H1 (cell line): ENCODE measurements at regions not wholly inside any gene's neighbourhood (a gene's known extent, or its start where the extent isn't known, plus 50 kb on each side); places are given as distances from the start of the nearest gene placed in this dataset.

Experiments
- CTCF ChIA-PET: fragments of 300-600 bp; sonication (Branson Sonifier 250); formaldehyde crosslinking; loops from one replicate; lab custom pipeline; 2021; ENCODE audit not compliant: partially characterized antibody; lab: Charles Lee
- POLR2A ChIA-PET: fragments of 300-600 bp; sonication (Branson Sonifier 250); formaldehyde crosslinking; loops from one replicate; lab custom pipeline; 2021; ENCODE audit warnings: inconsistent platforms; ENCODE audit not compliant: partially characterized antibody; lab: Charles Lee
- DNase-seq, 2 experiments: peaks; one replicate each; pipeline versions ENCODE4 v3.0.0 to v3.0.0-alpha.2; 2010 to 2022; ENCODE audit warnings: low spot score in 2 of 2, low read depth in 1 of 2, mixed read lengths in 1 of 2
- FAIRE-seq: peaks from 2 replicates; lab custom pipeline; 2011; peaks lifted over from hg19 to GRCh38; lab: Jason Lieb, UNC
- H2AFZ ChIP-seq: 2 replicates; pipeline ENCODE4 v1.8.1; 2012; ENCODE audit warnings: low read length, inconsistent platforms
- H2AK5ac ChIP-seq: 2 replicates; pipeline ENCODE4 v1.6.1; 2013; ENCODE audit warnings: low read depth, low read length
- H2BK120ac ChIP-seq: replicated peaks from 2 replicates; pipeline ENCODE3; 2013; ENCODE audit warnings: low read depth, low read length, inconsistent platforms
- H2BK12ac ChIP-seq: 2 replicates; pipeline ENCODE4 v1.6.1; 2013; ENCODE audit warnings: low read depth, low read length
- H2BK15ac ChIP-seq: 2 replicates; pipeline ENCODE4 v1.6.1; 2013; ENCODE audit warnings: low read length
- H2BK20ac ChIP-seq: 2 replicates; pipeline ENCODE4 v1.6.1; 2013; ENCODE audit warnings: low read length
- H2BK5ac ChIP-seq: 2 replicates; pipeline ENCODE4 v1.6.1; 2013; ENCODE audit warnings: low read depth, low read length
- H3K14ac ChIP-seq: 2 replicates; pipeline ENCODE4 v1.6.1; 2013; ENCODE audit warnings: inconsistent platforms; ENCODE audit not compliant: insufficient read length
- H3K18ac ChIP-seq: 2 replicates; pipeline ENCODE4 v1.6.1; 2013; ENCODE audit warnings: low read length; ENCODE audit errors: extremely low read depth
- H3K23ac ChIP-seq: 2 replicates; pipeline ENCODE4 v1.6.1; 2013; ENCODE audit warnings: inconsistent platforms; ENCODE audit not compliant: insufficient read length
- H3K23me2 ChIP-seq: 2 replicates; pipeline ENCODE4 v1.6.1; 2013; ENCODE audit warnings: low read depth, low read length
- H3K27ac ChIP-seq: 2 replicates; pipeline ENCODE4 v1.6.1; 2011; ENCODE audit warnings: low read depth, low read length, inconsistent platforms
- H3K27me3 ChIP-seq, 4 experiments: replicated peaks in 1 of 4; 1 replicate in 1 of 4; 2 replicates in 3 of 4; pipeline versions ENCODE4 v1.6.1 to v1.8.1; 2011 to 2013; ENCODE audit warnings: low read length in 3 of 4, mild to moderate bottlenecking in 3 of 4, inconsistent platforms in 2 of 4, mixed read lengths in 2 of 4, moderate library complexity in 1 of 4; ENCODE audit not compliant: control insufficient read depth in 3 of 4, insufficient read depth in 3 of 4; ENCODE audit errors: extremely low read depth in 1 of 4
- H3K36me3 ChIP-seq, 4 experiments: 2 replicates each; pipeline versions ENCODE4 v1.6.1 to v1.8.1; 2011 to 2013; ENCODE audit warnings: mild to moderate bottlenecking in 4 of 4, low read length in 3 of 4, moderate library complexity in 2 of 4, control low read depth in 1 of 4, inconsistent platforms in 1 of 4; ENCODE audit not compliant: insufficient read depth in 4 of 4, control insufficient read depth in 2 of 4
- H3K4ac ChIP-seq: replicated peaks from 2 replicates; pipeline ENCODE3; 2013; ENCODE audit warnings: low read length, low read depth, mixed read lengths, inconsistent platforms; ENCODE audit not compliant: insufficient read length
- H3K4me1 ChIP-seq, 4 experiments: replicated peaks in 1 of 4; 1 replicate in 1 of 4; 2 replicates in 3 of 4; pipeline versions ENCODE4 v1.6.1 to v1.8.1; 2011 to 2013; ENCODE audit warnings: low read length in 3 of 4, inconsistent platforms in 2 of 4, mixed read lengths in 1 of 4; ENCODE audit not compliant: insufficient read depth in 4 of 4, control insufficient read depth in 3 of 4
- H3K4me2 ChIP-seq, 2 experiments: 2 replicates each; pipeline versions ENCODE4 v1.6.1 to v1.8.1; 2011 to 2013; ENCODE audit warnings: low read depth in 2 of 2, low read length in 2 of 2, control low read depth in 1 of 2, inconsistent platforms in 1 of 2, mild to moderate bottlenecking in 1 of 2; ENCODE audit not compliant: insufficient read depth in 1 of 2
- H3K4me3 ChIP-seq, 4 experiments: fragments of 200-600, 300-600 bp in 1 of 4; sonication (generic), shearing (Covaris generic), sonication (Bioruptor Twin) in 1 of 4; 2 replicates each; pipeline versions ENCODE4 v1.5.1 to v1.8.1; 2011 to 2016; ENCODE audit warnings: low read length in 4 of 4, low read depth in 3 of 4, control low read depth in 2 of 4, inconsistent platforms in 2 of 4, mild to moderate bottlenecking in 2 of 4, mixed read lengths in 1 of 4, moderate library complexity in 1 of 4; ENCODE audit not compliant: insufficient read depth in 2 of 4; ENCODE audit errors: extremely low read depth in 1 of 4
- H3K56ac ChIP-seq: replicated peaks from 2 replicates; pipeline ENCODE3; 2013; ENCODE audit warnings: low read depth, mild to moderate bottlenecking, mixed read lengths, low read length, inconsistent platforms; ENCODE audit not compliant: insufficient read length
- H3K79me1 ChIP-seq: 2 replicates; pipeline ENCODE4 v1.6.1; 2013; ENCODE audit warnings: low read depth, low read length, control low read depth
- H3K79me2 ChIP-seq, 2 experiments: 2 replicates each; pipeline versions ENCODE4 v1.6.1 to v1.8.1; 2012 to 2013; ENCODE audit warnings: low read length in 2 of 2, mild to moderate bottlenecking in 2 of 2, inconsistent platforms in 1 of 2; ENCODE audit not compliant: insufficient read depth in 2 of 2, control insufficient read depth in 1 of 2
- H3K9ac ChIP-seq, 4 experiments: replicated peaks in 1 of 4; 1 replicate in 1 of 4; 2 replicates in 3 of 4; pipeline versions ENCODE4 v1.6.1 to v1.8.1; 2011 to 2013; ENCODE audit warnings: low read depth in 3 of 4, low read length in 3 of 4, control low read depth in 2 of 4, mild to moderate bottlenecking in 2 of 4, moderate library complexity in 2 of 4, inconsistent platforms in 1 of 4; ENCODE audit errors: extremely low read depth in 1 of 4
- H3K9me3 ChIP-seq, 2 experiments: 2 replicates each; pipeline versions ENCODE4 v1.6.1 to v1.8.1; 2012 to 2013; ENCODE audit warnings: mild to moderate bottlenecking in 2 of 2, moderate library complexity in 2 of 2, control low read depth in 1 of 2, inconsistent platforms in 1 of 2, low read depth in 1 of 2, low read length in 1 of 2, mixed read lengths in 1 of 2; ENCODE audit not compliant: insufficient read depth in 2 of 2
- H4K20me1 ChIP-seq, 2 experiments: replicated peaks in 1 of 2; 2 replicates each; pipeline versions ENCODE3 to v1.8.1; 2011 to 2013; ENCODE audit warnings: inconsistent platforms in 2 of 2, low read length in 2 of 2, mild to moderate bottlenecking in 1 of 2; ENCODE audit not compliant: insufficient read depth in 2 of 2, control insufficient read depth in 1 of 2
- H4K5ac ChIP-seq: 2 replicates; pipeline ENCODE4 v1.6.1; 2013; ENCODE audit warnings: low read length, low read depth, mixed read lengths, inconsistent platforms; ENCODE audit not compliant: insufficient read length
- H4K8ac ChIP-seq: 2 replicates; pipeline ENCODE4 v1.8.0; 2013; ENCODE audit warnings: mild to moderate bottlenecking, moderate library complexity, low read length, inconsistent platforms; ENCODE audit not compliant: insufficient read depth; ENCODE audit errors: extremely low read depth
- H4K91ac ChIP-seq: replicated peaks from 2 replicates; pipeline ENCODE3; 2013; ENCODE audit warnings: low read length, mixed read lengths, inconsistent platforms; ENCODE audit not compliant: insufficient read length
- CEBPB ChIP-seq: IDR thresholded peaks from 2 replicates; pipeline ENCODE4 v1.6.1; 2012; ENCODE audit warnings: low read depth, low read length
- EZH2 ChIP-seq: fragments of 200-600 bp; sonication (generic); IDR thresholded peaks from 2 replicates; pipeline ENCODE4 v1.7.1; 2012; ENCODE audit warnings: low read depth, mild to moderate bottlenecking, moderate library complexity, low read length, inconsistent platforms; ENCODE audit not compliant: severe bottlenecking
- NANOG ChIP-seq: IDR thresholded peaks from 2 replicates; pipeline ENCODE4 v1.6.1; 2011; ENCODE audit warnings: low read length, low read depth, mild to moderate bottlenecking, inconsistent platforms; ENCODE audit not compliant: insufficient read depth, poor library complexity, severe bottlenecking
- SAP30 ChIP-seq: fragments of 300-600 bp; sonication (generic); IDR thresholded peaks from 2 replicates; pipeline ENCODE4 v1.7.1; 2012; ENCODE audit warnings: low read length, moderate library complexity, mild to moderate bottlenecking, inconsistent platforms; ENCODE audit not compliant: insufficient read depth, insufficient replicate concordance
- WGBS, 2 experiments: shearing (Covaris generic) in 1 of 2; methylation state at CpG; one replicate each; pipeline versions ENCODE4 v1.1.6 to v1.1.7; 2013 to 2015; ENCODE audit warnings: low lambda C conversion rate in 2 of 2, mixed read lengths in 2 of 2, inconsistent platforms in 1 of 2, low coverage in 1 of 2, missing lambda C conversion rate in 1 of 2; ENCODE audit not compliant: insufficient replicate concordance in 2 of 2, insufficient coverage in 1 of 2, insufficient read length in 1 of 2; ENCODE audit errors: extremely low coverage in 1 of 2, missing lambda C conversion rate in 1 of 2; 5-methylcytosine and 5-hydroxymethylcytosine counted together

DNA sequence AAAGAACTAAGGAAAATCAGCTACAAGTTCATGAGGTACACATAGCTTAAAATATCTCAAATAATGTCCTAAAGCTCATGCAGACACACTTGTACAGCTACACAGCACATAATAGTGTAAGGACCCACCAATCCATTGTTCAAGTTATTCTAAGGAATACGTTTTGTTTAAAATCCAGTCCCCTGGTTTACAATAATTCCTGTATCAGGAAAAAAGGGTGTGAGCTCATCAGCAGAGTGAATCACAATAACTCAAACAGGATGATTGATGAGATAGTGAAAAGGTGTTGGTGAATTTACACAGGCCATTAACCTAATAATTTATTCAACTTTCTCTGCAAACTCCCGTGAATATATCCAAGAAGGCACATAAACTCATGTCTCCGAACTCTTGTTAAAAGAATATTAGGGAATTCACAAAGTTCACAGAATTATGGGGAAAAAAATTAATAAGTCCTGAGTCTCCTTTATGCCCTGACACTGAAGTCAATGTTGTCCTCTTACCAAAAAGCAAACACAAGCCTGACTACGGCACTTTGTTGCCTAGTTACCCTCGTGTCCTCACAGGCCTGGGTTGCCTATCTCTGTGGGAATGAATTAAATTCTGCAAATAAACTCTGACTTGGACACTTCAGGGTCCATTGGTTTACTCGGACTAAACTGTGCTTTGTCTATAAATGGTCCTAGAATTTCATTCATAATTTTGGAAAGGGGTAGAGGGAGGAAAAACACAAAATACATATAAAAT lies 142.8 kb upstream of the PDE4D start:
- no peak for FAIRE-seq
- no peak for TF ChIP-seq CEBPB
- TF ChIP-seq EZH2, result no peak
- TF ChIP-seq NANOG, result no peak
- no peak for TF ChIP-seq SAP30

More for the DNA sequence above, 142.8 kb upstream of the PDE4D start:
- H3K79me1 ChIP-seq, result no peaks in the 10 kb centered on the region
- no peak for DNase-seq
- H3K4me3 ChIP-seq, result no peak overlapping the region
- no peak overlapping the region for H4K5ac ChIP-seq
- WGBS, 2 experiments, result 81% methylated on average over 6 of the region's 6 CpGs; no CpG with 5 or more reads in 1 of the 2 experiments
- no peaks in the 10 kb centered on the region for H3K23me2 ChIP-seq
- no peak overlapping the region for H3K14ac ChIP-seq
- no peak overlapping the region for H4K8ac ChIP-seq
- no peak overlapping the region for H2BK5ac ChIP-seq
- H3K36me3 ChIP-seq, result no peaks in the 10 kb centered on the region
- H2BK120ac ChIP-seq, result no peak overlapping the region
- H2BK15ac ChIP-seq, result no peak overlapping the region
- H4K91ac ChIP-seq, result no peak overlapping the region
- no peaks in the 10 kb centered on the region for H3K79me2 ChIP-seq
- H3K23ac ChIP-seq, result no peak overlapping the region
- CTCF ChIA-PET, result interaction anchor here (0.7 kb wide), 1 partner anchor 16 kb away, joined by 3 read pairs; no protein-coding TSS in a partner anchor
- no peak overlapping the region for H3K4ac ChIP-seq
- no peak overlapping the region for H3K9ac ChIP-seq
- POLR2A ChIA-PET, result no interaction called here
- H2BK20ac ChIP-seq, result no peak overlapping the region
- H3K18ac ChIP-seq, result no peak overlapping the region
- no peak overlapping the region for H2BK12ac ChIP-seq
- no peaks in the 10 kb centered on the region for H3K9me3 ChIP-seq
- H2AK5ac ChIP-seq, result no peak overlapping the region
- no peak overlapping the region for H3K27ac ChIP-seq
- H3K27me3 ChIP-seq, result no peaks in the 10 kb centered on the region
- H3K4me1 ChIP-seq, result peaks cover 0 to 3% (median under 1%) of the 10 kb centered on the region in 4 experiments; a peak in 1 of 7 replicates
- no peak overlapping the region for H3K56ac ChIP-seq
- no peaks in the 10 kb centered on the region for H4K20me1 ChIP-seq
- no peak overlapping the region for H2AFZ ChIP-seq
- H3K4me2 ChIP-seq, result no peak overlapping the region
